Esophagus squamous epithelium (tissue), 4 donors: ENCODE measurements at regions not wholly inside any gene's neighbourhood (a gene's known extent, or its start where the extent isn't known, plus 50 kb on each side); places are given as distances from the start of the nearest gene placed in this dataset.

Source experiments
- CTCF ChIP-seq, 6 experiments: fragments of 450-650 bp in 4 of 6; fragments of 200-600 bp in 2 of 6; sonication (generic) in 2 of 6; IDR thresholded peaks; one replicate each; pipeline ENCODE4 v1.5.1; 2016 to 2019; ENCODE audit warnings: antibody characterized with exemption in 6 of 6, mild to moderate bottlenecking in 4 of 6, moderate library complexity in 4 of 6
- POLR2A ChIP-seq, 4 donors: fragments of 450-650 bp; IDR thresholded peaks; one replicate each; pipeline ENCODE4 v1.6.1; 2017; ENCODE audit warnings: antibody characterized with exemption in 4 of 4, mild to moderate bottlenecking in 4 of 4, moderate library complexity in 3 of 4

- no peak for TF ChIP-seq CTCF (IDR thresholded peaks at IDR 0.05)
- TF ChIP-seq POLR2A (IDR thresholded peaks at IDR 0.05) = no peak
These were observed 52.4 kb upstream of the NTPCR start for GRCh38 chr1:232897949-232898465.
